ENCODE measurements at regions not wholly inside any gene's neighbourhood (a gene's known extent, or its start where the extent isn't known, plus 50 kb on each side); places are given as distances from the start of the nearest gene placed in this dataset.
A peak's percentile ranks its signal among the peaks of the same experiment; 100 is the strongest.
"Not testable (repeated sequence)": the region's sequence is repeated elsewhere in the genome, so short reads cannot be mapped to it uniquely, and the experiment has no call there.

DNA sequence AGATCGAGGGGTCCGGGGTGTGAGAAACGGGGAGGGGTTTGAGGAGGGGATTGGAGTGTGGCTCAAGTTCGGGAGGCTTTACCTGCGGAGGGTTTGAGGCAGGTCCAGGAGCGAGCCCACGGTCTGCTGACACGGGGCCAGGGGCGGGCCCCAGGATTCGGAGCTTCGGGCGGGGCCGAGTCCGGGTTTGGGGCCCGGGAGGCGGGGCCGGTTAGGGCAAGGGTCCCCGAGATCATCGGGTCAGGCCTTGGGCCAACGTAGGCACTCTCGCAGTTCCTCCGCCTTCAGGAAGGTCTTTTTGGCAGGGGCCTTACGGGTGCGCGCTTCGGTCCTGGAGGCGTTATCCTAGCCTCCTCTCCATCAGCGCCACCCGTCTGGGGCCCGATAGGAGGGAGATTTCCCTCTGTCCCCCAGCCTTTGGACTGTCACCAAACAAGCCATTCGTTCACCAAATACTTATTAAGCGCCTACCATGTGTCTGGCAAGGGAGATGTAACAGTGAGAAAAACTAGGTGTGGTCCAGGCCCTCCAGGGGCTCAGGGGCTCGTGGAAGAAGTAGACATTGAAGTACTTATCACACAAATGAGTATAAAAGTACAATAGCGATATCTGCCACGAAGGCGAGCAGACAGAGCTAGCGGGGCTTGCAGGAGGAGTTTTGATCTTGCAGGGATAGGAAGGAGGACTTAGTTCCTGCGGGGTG is 190.1 kb downstream of the ADRA2C start:
- ATAC-seq; H3K9me3 Mint-ChIP-seq; POLR2A ChIA-PET; H3K27me3 Mint-ChIP-seq; H3K36me3 Mint-ChIP-seq (ENCODE audit: low read depth); DNase-seq; intact Hi-C loops (cut with micrococcal nuclease); CTCF ChIA-PET: not testable (repeated sequence)
- Mint-ChIP-seq H3K27ac (peak overlapping the region; percentile 90), H3K4me3 (peak overlapping the region; percentile 96), H3K4me1 (ENCODE audit: low read depth) (peaks cover 14% of the 10 kb centered on the region)

- DNase-seq; H3K27me3 Mint-ChIP-seq; H3K27ac Mint-ChIP-seq; H3K9me3 Mint-ChIP-seq; H3K36me3 Mint-ChIP-seq (ENCODE audit: low read depth); ATAC-seq; intact Hi-C loops (cut with micrococcal nuclease); H3K4me1 Mint-ChIP-seq (ENCODE audit: low read depth); H3K4me3 Mint-ChIP-seq; POLR2A ChIA-PET: not testable (repeated sequence)
- CTCF ChIA-PET, result interaction anchor here (1.0 kb wide), 1 partner anchor 19 kb away, joined by 3 read pairs; no protein-coding TSS in a partner anchor
These were observed 195.0 kb downstream of the ADRA2C start for GRCh38 chr4:3961091-3961672.

DNA sequence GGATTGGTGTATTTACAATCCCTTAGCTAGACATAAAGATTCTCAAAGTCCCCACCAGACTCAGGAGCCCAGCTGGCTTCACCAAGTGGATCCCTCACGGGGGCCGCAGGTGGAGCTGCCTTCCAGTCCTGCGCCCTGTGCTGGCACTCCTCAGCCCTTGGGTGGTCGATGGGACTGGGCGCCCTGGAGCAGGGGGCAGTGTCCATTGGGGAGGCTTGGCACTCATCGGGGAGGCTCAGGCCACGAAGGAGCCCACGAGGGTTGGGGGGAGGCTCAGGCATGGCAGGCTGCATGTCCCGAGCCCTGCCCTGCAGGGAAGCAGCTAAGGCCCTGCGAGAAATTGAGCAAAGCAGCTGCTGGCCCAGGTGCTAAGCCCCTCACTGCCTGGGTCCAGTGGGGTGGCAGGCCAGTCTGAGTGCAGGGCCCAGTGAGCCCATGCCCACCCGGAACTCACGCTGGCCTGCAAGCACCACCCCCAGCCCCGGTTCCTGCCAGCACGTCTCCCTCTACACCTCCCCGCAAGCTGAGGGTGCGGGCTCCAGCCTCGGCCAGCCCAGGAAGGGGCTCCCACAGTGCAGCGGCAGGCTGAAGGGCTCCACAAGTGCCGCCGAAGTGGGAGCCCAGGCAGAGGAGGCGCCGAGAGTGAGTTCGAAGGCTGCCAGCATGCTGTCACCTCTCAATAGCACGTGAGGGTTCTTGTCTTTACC is 198.5 kb downstream of the ADRA2C start:
- H3K27ac Mint-ChIP-seq; intact Hi-C loops (cut with micrococcal nuclease); H3K9me3 Mint-ChIP-seq; CTCF ChIA-PET; H3K4me3 Mint-ChIP-seq; ATAC-seq; H3K27me3 Mint-ChIP-seq; DNase-seq; H3K4me1 Mint-ChIP-seq (ENCODE audit: low read depth); H3K36me3 Mint-ChIP-seq (ENCODE audit: low read depth); POLR2A ChIA-PET: not testable (repeated sequence)

GRCh38 chr4:3967204-3967603 is 201.0 kb downstream of the ADRA2C start:
- DNase-seq; CTCF ChIA-PET; intact Hi-C loops (cut with micrococcal nuclease); H3K27ac Mint-ChIP-seq; ATAC-seq; POLR2A ChIA-PET; H3K36me3 Mint-ChIP-seq (ENCODE audit: low read depth); H3K9me3 Mint-ChIP-seq; H3K4me1 Mint-ChIP-seq (ENCODE audit: low read depth); H3K27me3 Mint-ChIP-seq; H3K4me3 Mint-ChIP-seq: not testable (repeated sequence)

GRCh38 chr4:3972626-3973025 is 206.4 kb downstream of the ADRA2C start:
- DNase-seq; H3K27ac Mint-ChIP-seq; POLR2A ChIA-PET; H3K4me1 Mint-ChIP-seq (ENCODE audit: low read depth); CTCF ChIA-PET; H3K36me3 Mint-ChIP-seq (ENCODE audit: low read depth); H3K9me3 Mint-ChIP-seq; H3K4me3 Mint-ChIP-seq; ATAC-seq; intact Hi-C loops (cut with micrococcal nuclease): not testable (repeated sequence)
- peaks cover 21% of the 10 kb centered on the region for H3K27me3 Mint-ChIP-seq

- H3K4me1 Mint-ChIP-seq (ENCODE audit: low read depth); H3K36me3 Mint-ChIP-seq (ENCODE audit: low read depth); H3K27ac Mint-ChIP-seq; H3K4me3 Mint-ChIP-seq; CTCF ChIA-PET; DNase-seq; H3K9me3 Mint-ChIP-seq; ATAC-seq; POLR2A ChIA-PET; intact Hi-C loops (cut with micrococcal nuclease): not testable (repeated sequence)
- H3K27me3 Mint-ChIP-seq, result peaks cover 21% of the 10 kb centered on the region
These were observed 207.5 kb downstream of the ADRA2C start for GRCh38 chr4:3973581-3974200.

DNA sequence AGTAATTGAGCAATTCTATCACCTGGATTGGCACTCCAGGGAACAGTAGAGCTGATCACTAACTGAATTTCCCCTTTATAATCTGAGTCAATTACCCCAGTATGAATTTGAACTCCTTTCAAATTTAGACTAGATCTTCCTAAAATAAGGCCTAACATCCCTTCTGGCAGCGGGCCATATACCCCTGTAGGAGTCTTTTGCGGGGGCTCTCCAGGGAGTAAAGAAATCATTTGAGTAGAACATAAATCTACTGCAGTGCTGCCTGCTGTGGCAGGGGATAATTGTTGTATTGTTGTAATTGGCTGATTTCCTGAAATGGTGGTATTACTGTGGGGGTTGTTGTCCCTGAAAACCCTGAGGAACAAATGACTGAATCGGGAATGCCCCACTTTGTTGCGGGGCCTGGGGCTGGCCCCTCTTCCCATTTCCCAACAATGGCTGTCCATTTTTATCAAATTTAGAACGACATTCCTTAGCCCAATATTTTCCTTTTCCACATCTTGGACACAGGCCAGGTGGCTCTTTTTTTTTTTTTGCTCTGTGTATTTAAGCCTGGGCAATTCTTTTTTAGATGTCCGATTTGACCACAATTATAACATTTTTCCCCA is 217.4 kb downstream of the ADRA2C start:
- intact Hi-C loops (cut with micrococcal nuclease), result not testable (repeated sequence)

GRCh38 chr4:3984796-3985195 is 218.6 kb downstream of the ADRA2C start:
- CTCF ChIA-PET, result interaction anchor here (1.7 kb wide), 1 partner anchor 198 kb away, joined by 3 read pairs; no protein-coding TSS in a partner anchor
- H3K27ac Mint-ChIP-seq; H3K36me3 Mint-ChIP-seq (ENCODE audit: low read depth); DNase-seq; H3K4me3 Mint-ChIP-seq; ATAC-seq; H3K27me3 Mint-ChIP-seq; H3K4me1 Mint-ChIP-seq (ENCODE audit: low read depth); intact Hi-C loops (cut with micrococcal nuclease); POLR2A ChIA-PET; H3K9me3 Mint-ChIP-seq: not testable (repeated sequence)

More for the DNA sequence above, 217.4 kb downstream of the ADRA2C start:
- DNase-seq; H3K4me3 Mint-ChIP-seq; H3K27ac Mint-ChIP-seq; H3K9me3 Mint-ChIP-seq; H3K36me3 Mint-ChIP-seq (ENCODE audit: low read depth); POLR2A ChIA-PET; H3K4me1 Mint-ChIP-seq (ENCODE audit: low read depth); ATAC-seq; H3K27me3 Mint-ChIP-seq: not testable (repeated sequence)
- CTCF ChIA-PET, result interaction anchor here (1.7 kb wide), 1 partner anchor 199 kb away, joined by 3 read pairs; no protein-coding TSS in a partner anchor

DNA sequence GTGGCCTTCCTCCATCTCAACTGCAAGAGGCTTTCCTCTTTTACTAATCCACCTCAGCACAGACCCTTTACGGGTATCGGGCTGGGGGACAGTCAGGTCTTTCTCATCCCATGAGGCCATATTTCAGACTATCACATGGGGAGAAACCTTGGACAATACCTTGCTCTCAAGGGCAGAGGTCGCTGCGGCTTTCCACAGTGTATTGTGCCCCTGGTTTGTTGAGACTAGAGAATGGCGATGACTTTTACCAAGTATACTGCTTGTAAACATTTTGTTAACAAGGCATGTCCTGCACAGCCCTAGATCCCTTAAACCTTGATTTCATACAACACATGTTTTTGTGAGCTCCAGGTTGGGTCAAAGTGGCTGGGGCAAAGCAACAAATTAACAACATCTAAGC is 220.2 kb downstream of the ADRA2C start:
- DNase-seq, ATAC-seq, CTCF ChIA-PET: not testable (repeated sequence)

DNA sequence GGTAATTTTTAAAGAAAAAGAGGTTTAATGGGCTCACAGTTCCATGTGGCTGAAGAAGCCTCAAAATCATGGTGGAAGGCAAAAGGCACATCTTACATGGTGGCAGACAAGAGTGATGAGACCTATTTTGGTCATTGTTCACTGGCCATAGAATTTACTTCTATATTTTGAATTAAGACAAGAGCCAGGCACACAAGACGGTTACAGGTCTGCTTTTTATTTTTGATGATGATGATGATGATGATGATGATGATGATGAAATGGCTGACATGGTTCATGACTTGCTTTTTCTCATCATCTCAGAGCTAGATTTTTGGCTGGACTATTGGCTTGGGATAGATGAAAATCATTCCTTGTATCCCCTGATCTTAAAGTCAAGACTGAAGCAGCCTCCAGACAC is 229.3 kb downstream of the OTOP1 start:
- intact Hi-C loops (cut with micrococcal nuclease); H3K4me3 Mint-ChIP-seq; H3K27ac Mint-ChIP-seq; H3K4me1 Mint-ChIP-seq (ENCODE audit: low read depth); H3K9me3 Mint-ChIP-seq; POLR2A ChIA-PET; H3K27me3 Mint-ChIP-seq; DNase-seq; ATAC-seq; CTCF ChIA-PET; H3K36me3 Mint-ChIP-seq (ENCODE audit: low read depth): not testable (repeated sequence)

More for the DNA sequence above, 220.2 kb downstream of the ADRA2C start:
- H3K9me3 Mint-ChIP-seq; POLR2A ChIA-PET; H3K4me1 Mint-ChIP-seq (ENCODE audit: low read depth); intact Hi-C loops (cut with micrococcal nuclease); H3K36me3 Mint-ChIP-seq (ENCODE audit: low read depth); H3K4me3 Mint-ChIP-seq; H3K27ac Mint-ChIP-seq: not testable (repeated sequence)
- H3K27me3 Mint-ChIP-seq, result peaks cover 13% of the 10 kb centered on the region

DNA sequence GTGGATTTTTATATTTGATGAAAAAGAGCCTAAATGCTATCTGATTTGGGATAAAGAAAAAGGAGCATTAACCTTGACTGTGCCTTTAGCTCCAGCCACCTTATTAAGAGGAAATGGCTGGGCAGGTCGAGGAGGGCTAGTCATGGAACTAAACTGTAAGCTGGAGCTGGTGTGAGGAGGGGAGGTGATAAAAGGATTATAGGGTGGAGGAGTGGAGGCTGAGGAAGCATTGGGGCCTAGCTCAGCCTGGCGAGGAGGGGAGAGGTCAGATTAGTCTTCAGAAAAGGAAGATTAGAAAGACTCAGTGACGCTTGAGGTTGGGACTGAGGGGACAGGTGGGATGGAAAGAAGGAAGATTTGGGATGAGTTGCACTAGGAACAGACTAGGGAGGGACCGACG is 222.7 kb downstream of the OTOP1 start:
- H3K4me1 Mint-ChIP-seq (ENCODE audit: low read depth); H3K36me3 Mint-ChIP-seq (ENCODE audit: low read depth); intact Hi-C loops (cut with micrococcal nuclease); ATAC-seq; H3K27ac Mint-ChIP-seq; DNase-seq; CTCF ChIA-PET; H3K4me3 Mint-ChIP-seq; H3K9me3 Mint-ChIP-seq; H3K27me3 Mint-ChIP-seq; POLR2A ChIA-PET: not testable (repeated sequence)
